ENCODE measurements at regions not wholly inside any gene's neighbourhood (a gene's known extent, or its start where the extent isn't known, plus 50 kb on each side); places are given as distances from the start of the nearest gene placed in this dataset.

DNA sequence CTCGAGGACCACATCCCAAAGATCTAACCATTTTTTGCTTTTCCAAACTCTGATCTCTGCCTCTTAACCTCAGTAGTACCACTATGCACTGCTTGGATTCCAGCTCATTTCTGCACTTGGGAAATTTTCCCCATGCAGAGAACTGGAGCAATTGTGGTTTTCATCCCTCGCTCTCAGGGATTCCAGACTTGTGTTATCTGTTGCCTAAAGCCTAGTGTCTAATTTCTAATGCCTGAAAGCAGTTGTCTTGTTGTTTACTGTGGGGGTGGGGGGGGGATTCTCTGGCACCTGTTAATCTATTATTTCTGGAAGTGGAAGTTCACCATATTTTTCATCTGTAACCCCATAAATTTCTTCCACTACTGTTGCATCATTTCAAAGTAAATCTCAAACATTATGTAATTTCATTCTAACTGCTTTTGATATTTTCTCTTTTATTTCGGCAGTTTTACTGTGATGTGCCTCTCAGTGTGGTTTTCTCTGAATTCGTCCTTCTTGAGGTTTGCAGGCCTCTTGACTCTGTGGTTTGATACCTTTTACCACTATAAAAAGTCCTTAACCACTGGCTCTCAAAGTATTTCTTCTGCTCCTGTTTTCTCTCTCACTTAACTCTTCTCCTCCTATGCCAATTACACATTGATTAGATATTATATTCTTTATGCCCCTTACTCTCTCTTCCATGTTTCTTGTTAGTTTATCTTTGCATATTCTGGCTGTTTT, 205.6 kb upstream of the EOLA2 start:
- DNase-seq = no peak

DNA sequence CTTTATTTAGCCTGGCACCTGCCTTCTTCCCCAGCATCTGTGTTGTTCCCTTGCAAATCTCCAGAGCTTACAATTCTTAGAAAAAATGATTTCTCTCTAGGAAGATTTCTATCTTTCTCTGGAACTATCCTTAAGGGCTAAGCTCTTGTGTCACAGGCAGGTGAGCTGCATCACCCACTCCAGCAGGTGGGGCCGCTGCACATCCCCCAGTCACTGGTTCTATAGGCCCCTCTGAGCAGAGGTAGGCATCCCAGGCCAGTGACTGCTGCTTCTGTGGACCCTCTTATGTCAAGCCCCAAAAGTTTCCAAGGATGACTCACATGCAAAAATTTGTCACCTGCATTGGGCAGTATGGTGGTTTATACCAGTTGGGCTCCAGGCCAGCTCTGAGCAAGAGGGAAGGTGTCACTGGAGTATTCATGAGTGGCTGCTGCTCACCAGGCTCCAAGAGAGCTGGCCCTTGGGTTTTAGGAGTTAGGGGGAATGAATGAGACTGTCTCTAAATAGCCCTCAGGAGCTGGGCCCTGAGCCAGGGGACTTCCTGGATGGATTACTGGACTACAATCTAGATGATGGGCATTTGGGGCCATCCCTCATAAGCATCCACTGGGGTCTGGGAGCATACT, 208.1 kb upstream of the EOLA2 start:
- no peak for DNase-seq

DNA sequence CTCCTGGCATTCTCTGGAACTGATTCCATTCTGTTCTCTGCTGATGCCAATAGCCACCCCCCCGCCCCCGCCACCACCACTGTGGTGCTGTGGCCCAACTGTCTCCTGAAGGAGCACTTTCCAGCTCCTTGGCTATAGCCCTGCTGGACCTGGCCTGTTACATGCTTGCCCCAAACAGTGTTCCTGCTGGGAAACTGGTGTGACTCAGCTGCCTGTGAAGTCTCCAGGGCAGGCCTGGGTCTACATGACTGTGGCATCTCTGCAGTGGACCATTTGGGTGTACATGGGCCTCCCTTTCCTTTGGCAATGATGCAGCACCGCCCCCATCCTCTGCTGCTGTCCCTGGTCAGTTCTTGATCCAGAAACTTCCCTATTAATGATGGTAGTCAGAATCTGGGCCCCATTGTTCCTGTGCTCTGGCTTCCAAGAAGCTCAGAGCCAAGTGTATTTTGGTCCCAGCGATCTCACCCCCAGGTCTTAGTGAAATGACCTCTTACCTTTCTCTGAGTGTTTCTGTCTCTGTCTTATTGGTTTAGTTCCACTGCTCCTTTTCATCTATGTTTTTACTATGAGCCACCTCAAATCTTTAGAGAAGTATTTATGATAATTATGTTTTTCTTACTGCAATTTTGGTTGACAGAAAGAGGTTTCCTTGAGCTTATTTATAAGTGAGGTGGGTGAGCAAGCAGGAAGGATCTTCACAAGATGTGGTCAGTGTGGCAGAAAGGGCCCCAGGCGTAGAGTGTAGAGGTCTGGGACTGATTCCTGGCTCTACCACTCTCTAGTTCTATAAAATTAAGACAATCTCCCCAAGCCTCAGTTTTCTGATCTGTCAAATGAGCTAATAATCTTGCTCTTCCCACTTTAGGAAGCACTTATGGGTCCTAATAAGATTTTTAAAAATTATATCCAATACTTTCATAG, 210.7 kb upstream of the EOLA2 start:
- no peak for DNase-seq

DNA sequence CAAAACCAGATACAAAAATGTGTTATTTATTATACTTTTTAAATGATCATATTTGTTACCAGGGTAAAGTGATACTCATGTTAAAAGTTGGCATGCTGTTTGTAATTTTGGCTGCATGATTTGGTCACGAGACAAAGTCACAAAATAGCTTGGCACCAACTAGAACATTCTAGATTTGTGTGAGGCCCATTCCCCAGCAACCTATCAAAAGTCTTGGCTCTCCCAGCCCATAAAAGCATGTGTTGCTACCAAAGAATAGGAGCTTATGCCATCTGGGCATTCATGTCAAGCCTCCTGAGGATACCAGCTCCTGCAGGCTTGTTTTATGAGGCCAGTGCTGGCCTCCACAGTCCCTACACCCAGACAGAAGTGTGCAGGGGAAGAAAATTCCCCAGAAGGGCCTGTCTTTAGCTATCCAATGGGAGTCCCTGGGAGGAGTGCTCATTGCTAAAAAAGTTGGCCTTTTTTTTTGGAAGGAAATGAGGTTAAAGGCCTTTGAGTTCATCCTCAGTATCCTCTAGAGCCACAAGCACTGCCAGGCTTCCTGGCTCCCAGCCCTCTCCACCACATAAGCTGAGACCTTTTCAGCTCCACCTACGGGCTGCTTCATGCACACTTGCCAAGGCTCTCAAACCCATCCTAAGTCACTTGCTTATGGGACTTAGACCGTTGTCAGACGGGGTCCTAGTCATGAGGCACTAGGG, 211.9 kb upstream of the EOLA2 start:
- DNase-seq = no peak

DNA sequence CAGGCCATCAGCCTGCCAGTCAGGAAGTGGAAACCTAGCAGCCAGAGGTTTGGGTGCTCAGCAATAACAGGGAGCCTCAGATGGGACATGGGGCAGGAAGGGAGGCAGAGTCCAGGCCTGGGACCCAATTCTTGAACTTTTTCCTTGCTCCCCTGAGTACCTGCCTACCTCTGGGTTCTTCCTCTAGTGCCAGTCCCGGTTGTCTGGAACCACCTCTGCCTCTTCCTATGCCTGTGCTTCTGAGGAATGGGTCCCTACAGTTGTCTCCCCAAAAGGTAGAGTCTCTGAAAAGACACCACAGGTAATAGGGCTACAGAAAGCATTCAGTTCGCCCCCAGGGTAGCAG, 212.4 kb upstream of the MAMLD1 start:
- no peak for DNase-seq

DNA sequence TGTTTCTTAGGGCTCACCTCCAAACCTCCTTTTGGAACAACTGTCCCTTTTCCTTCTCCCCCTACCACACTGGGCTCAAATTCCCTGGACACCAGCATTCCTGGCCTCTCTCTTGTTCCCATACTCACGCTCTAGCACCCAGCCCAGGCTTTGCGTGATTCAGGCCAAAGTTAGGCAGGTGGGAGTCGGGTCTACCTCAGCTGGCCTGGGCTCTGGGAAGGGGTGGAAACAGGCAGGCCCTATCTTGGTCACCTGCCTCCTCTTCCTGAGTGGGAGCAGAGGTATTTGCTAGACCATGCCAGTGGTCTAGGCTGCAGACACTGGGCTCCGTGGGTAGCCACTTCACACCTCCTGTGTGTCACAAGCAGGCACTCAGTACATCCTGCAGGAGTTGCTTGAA, 211.1 kb upstream of the MAMLD1 start:
- no peak for DNase-seq

DNA sequence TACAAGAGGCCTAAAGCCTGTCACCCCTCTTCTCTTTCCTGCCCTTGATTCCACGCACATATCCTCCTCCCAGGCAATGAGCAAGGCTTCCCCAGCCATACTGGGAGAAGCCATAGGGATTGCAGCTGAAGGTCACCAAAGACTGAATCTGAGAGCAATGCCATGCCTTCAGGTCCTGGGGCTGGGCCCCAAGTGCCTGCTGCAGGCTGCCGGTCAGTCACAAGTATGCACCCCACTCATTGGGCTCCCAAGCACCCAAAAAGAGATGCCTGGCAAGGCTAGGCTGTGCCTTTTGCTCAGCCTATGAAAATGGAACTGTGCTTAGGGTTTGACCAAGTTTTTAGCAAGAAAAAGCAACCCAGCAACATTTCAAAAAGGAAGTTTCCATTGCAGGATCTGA, 210.6 kb upstream of the MAMLD1 start:
- no peak for DNase-seq

DNA sequence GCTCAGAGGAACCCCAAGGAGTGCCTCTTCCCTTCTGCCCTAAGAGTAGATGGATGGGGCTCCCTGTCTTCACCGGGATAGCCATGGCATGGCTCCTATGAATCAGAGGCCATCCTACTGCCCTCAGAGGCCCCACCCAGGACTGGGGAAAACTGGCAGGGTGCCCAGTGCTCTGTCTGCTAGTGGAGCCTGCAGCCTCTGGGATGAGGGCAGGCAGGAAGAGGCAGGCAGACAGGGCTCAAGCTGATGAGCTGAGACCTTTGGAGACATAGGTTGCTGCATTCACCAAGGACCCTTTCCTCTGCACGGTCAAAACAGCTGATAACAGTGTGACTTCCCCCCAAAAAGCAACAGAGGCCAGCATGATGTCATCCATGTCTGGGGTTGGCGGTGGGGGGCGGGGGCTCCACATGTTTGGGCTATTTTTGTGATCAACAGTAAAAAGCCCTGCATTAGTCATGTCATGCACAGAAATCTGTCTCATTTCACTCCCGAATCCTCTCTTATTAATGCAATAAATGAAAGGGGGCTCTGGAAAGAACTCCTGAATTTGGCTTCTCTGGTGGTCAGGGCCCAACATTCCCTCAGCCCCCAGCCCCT, 207.6 kb upstream of the MAMLD1 start:
- DNase-seq = no peak

DNA sequence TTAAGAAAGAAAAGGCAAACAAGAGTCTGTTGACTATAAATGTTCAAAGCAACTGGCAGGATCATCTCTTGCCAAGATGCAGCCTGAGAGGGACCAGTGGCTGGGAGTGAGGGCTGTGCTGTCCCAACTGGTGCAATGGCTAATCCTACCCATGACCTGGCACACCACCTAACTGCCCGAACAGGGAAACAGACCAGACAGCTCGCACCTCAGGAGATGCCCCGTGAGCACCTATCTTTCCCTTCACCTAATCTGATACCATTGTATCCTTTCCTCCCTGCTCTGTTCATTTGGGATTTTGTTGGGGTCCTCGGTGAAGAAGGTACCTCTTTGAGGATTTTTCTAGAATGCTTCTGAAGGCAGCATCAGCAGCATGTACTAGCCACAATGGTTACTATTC, 206.5 kb upstream of the MAMLD1 start:
- no peak for DNase-seq

DNA sequence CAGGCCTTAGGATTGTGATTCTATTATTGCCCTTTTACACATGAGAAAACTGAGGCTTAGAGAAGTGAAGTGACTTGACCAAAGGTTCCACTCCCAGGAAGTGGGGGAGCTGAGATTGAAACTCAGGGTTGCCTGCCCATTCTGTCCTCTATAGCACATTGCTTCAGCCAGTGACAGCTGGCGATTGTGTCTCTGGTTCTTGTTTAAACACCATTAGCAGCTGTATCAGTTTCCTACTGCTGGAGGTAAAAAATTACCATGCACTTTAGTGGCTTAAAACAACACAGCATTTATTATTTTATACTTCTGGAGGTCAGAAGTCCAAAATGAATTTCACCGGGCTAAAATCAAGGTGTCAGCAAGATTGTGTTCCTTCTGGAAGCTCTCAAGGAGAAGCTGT, 205.8 kb upstream of the MAMLD1 start:
- no peak for DNase-seq

DNA sequence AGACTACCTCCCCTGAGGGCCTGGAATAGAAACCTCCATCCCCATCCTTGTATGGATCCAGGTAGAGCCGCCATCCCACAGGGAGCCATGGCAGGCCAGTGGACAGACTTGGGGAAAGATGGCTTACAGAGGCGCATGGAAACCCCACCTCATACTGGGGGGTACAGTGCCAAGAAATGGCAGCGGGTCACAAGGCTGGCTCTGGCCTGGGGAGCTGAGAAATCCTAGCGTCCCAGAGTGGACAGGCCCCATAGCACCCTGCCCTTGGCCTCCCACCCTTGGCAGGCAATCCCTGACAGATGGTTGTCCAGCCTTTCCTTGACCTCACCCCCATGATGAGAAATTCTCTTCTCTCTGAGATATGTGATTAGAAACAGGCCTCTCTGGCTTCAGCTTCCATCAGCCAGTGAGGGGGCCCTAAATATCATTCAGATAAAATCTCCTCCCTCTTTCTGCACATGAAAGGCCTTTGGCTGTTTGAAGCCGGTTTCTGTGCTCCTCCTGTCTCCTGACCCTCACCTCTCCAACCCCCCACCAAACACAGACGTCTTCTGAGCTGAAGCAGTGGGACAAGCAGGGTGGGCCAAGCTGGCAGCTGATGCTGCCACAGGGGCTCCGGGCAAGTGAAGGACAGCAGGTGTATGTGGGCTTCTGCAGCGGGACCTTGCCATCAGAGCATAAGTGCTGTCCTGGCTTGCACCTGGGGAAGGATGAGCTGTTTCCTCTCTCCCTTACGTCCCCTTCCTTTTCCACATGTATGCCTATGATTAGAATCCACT, 204.4 kb upstream of the MAMLD1 start:
- DNase-seq = no peak

DNA sequence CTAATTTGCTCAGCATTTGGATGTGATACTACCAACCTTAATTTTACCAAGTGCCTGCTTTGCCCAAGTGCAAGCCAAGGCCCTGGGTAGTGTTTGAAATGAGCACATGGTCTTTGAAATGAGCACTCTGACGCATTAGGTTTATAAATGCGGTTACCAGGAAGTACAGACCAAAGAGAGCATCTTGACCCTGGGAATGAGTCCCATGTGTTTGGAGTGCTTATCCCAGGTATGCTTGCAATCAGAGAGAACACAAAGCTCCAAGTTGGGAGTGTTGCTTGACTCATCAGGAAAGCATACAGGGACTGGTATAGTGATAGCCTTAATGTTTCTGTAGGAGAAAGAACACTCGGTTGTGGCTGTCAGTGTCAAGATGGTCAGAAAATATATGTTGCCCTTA, 203.6 kb upstream of the MAMLD1 start:
- DNase-seq = no peak

DNA sequence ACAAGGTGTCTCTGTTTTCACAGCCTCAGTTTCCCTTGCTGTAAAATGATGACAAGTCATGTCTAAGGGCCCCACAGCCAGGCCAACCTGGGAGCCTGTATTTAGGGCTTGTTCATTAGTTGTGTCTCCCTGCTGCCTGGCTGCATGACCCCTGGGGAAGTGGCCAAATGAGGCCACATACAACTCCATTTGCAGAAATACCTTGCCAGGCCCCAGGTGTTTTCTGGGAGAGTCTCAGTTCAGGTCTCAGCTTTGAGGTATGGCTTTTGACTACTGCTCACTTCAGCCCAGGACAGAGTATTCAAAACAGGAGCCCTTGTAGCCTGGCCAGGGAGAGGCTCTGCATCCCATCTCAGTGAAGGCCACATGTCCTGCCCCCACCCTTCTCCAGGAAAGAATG, 202.5 kb upstream of the MAMLD1 start:
- DNase-seq = no peak

DNA sequence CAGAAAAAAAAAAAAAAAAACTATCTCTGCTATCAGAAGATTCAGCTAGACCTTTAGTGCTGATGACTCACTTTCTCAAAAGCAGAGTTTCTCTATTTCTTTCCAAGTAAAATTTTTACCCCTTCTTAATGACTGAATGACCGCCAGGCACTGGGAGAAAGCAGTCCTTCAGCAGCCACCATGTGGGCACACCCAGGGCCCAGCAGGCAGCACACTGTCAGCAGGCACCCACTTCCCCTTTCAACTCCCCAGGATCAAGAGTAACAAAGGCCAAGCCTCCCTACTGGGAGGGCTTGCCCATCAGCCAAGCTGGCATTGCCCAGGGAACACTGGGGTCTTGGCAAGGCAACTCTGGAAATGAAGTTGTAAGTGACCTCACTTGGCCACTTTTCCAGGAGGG, 201.9 kb upstream of the MAMLD1 start:
- DNase-seq = no peak

DNA sequence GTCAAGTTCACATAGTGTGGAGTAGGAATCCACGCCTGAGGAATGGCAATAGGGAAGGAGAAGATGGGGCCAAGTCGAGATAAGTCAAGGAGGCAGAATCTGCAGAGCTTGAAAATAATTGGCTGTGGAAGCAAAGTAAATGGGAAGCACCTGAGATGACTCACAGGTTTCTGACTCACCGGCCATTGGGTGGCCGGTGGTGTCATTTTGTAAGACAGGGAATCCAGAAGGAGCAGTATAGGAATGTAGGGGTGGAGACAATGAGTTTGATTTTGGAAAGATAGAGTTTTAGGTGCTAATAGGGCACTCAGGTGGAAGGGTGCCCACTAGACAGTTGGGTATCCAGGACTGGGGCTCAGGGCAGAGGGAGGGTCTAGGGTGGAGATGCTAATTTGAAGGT, 201.0 kb upstream of the MAMLD1 start:
- no peak for DNase-seq

DNA sequence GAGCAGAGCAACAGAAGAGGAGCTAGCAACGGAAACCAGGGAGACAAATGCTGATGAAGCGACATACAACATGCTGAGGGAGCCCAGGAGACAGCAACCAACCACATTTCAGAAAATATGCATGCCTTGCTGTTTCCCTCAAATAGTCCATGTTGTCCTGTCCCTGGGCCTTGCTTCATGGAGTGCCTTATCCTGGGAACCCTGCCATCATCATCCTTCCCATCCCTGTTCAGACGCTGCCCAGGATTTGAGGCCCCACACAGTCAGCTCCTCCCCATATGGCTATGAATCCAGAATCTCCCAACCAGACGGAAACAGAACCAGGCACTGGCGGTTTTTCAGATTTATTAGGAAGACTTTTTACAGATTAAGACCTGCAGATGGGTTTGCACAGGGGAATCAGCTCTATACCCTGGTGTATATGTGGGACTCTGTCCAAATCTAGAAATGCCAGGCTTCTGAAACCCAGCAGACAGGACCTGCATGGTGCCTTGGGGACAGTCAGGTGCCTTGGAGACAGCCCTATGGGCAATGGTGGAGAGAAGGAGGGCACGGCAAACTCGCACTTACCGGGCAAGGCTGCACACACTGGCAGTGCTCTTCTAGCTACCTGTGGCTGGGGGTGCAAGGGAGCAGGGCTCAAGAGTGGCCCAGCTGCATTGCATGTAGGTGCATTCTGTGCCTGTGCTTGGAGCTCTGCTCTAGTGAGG, 199.7 kb upstream of the MAMLD1 start:
- DNase-seq = no peak

DNA sequence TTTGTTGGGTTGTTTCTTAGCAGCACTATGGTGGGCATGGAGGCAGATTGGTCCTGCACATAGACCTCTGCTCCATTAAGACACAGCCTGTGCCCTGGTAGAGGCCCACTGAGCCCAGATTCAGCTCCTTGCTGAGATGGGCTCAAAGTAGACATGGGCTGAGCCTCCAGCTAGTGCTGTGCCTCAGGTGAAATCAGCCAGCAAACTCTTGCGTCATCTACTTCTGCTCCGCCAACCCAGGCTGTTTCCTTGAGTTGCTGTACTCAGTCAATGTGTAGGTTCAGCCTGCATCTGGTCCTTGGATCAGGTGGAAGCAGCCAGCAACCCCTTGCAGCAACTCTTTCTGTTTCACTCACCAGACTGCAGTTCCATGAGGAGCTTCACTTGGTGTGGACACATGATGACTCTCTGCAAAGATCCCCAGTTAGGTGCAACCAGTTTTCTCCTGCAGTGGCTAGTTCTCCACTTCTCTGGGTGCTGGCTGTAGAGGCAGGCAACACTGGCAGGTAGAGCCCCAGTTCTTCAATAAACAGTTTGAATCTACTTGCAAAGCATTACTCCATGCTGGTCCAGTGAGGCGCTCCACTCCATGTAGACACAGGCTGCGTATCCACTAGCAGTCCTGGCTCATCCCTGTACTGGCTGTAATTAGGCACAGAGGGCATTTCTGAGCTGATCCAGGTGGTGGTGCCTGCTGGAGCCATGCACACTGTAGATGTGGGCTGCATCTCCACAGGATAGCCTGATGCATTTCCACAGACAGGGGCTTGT, 199.0 kb upstream of the MAMLD1 start:
- no peak for DNase-seq

DNA sequence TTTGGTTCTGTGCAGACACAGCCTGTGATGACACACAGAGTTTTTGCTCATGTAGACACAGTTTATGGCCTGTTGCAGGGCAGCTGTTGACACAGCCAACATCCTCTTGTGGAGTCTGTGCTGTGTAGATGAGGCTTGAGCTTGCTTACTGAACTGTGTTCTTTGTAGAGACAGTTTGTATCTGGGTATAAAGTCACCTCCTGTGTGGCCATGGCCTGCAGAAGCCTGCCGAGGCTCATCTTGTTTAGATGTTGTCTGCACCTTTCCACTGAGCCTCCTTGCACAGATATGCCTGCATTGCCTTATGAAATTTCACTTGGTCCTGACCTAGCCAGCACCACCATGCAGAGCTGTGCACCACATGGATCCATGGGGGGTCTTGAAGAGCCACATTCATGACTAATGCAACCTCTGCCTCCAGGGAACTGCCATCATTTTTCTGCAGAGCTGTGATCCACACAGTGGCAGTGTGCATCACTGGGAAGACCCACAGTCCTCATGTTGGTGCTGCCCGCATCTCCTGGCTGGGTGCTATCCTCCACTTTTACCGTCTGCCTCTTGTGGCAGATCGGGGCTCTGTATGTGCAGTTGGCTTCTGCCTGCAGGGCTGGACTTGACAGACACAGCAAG, 198.0 kb upstream of the MAMLD1 start:
- DNase-seq = no peak

DNA sequence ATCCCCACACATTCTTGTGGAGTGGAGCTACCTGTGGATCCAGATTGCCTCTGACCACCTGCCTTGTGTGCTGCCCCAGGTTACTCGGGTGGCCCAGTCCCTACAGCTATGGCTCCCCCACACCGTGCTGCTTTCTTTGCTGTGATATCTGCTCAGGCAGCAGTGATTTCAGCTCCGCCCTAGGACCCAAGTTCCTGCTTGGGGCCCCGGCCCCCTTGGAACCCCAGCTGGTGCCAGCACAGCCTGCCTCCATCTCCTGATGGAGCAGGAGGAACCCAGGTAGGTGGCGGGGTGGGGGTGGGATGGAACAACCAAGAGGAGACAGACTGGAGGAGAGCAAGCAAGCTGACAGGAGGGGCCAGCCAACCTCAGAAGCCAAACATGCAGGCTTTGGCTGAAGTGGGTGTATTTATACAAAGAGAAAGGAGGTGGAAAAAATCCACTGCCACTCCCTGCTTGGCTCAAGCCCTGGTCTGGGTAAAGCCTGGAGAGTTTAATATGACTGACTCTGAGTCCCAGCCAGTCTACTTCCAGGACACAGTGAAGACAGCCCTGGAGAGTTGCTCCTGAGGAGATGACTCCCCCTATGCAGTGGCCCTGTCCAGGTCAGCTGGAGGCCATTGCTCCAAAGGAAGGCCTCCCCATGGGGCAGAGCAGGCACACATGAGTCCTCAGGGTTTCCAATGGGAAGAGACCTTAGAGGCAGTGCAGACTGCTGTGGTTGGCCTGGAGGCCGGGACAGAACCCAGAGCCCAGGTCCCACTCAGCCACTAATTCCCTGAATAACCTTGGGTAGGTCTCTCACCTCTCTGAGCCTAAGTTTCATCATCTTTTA, 197.1 kb upstream of the MAMLD1 start:
- no peak for DNase-seq
